ENCODE measurements at regions not wholly inside any gene's neighbourhood (a gene's known extent, or its start where the extent isn't known, plus 50 kb on each side); places are given as distances from the start of the nearest gene placed in this dataset.

DNA sequence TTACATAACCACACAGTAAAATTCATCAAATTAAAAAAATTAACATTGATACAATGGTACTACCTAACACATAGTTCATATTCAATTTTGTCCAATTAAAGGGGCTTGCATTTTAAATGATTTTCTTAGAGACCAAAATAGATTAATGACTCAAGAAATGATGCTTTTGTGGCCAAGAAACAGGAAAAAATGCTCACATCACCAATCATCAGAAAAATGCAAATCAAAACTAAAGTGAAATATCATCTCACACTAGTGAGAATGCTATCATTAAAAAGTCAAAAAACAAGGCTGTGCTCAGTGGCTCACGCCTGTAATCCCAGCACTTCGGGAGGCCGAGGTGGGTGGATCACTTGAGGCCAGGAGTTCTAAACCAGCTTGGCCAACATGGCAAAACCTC, 235.6 kb downstream of the PIK3C3 start:
- Mint-ChIP-seq H3K4me1 (no peaks in the 10 kb centered on the region), H3K36me3 (ENCODE audit: insufficient read depth in 1 of 3, low read depth in 3 of 3) (peaks cover 5 to 13% (median 6%) of the 10 kb centered on the region in 3 experiments; a peak in 6 of 7 replicates), H3K27ac (no peak overlapping the region), H3K4me3 (no peak overlapping the region), H3K27me3 (ENCODE audit: low read depth) (no peaks in the 10 kb centered on the region), H3K9me3 (peaks cover 12 to 18% of the 10 kb centered on the region in 2 experiments)
- Histone ChIP-seq H2BK5ac (ENCODE audit: insufficient read length, low read length) (no peak overlapping the region), H3K4me1 (ENCODE audit: insufficient read depth, low read length) (no peaks in the 10 kb centered on the region), H3K27me3 (ENCODE audit: insufficient read depth, low read length) (no peaks in the 10 kb centered on the region), H3T11ph (ENCODE audit: low read length) (no peak overlapping the region), H2BK12ac (ENCODE audit: insufficient read length, low read depth, low read length) (no peak overlapping the region), H3K9me3 (ENCODE audit: control insufficient read depth, low read depth, low read length) (no peaks in the 10 kb centered on the region), H4K91ac (ENCODE audit: insufficient read length, low read depth, low read length) (no peak overlapping the region), H2BK15ac (ENCODE audit: low read depth, low read length) (no peak overlapping the region), H4K5ac (ENCODE audit: insufficient read length, low read depth, low read length) (no peak overlapping the region), H4K8ac (replicated peaks; ENCODE audit: insufficient read length, low read depth, low read length) (no peak overlapping the region), H2BK120ac (ENCODE audit: low read depth, low read length, poor library complexity, severe bottlenecking) (no peak overlapping the region), H3K23me2 (ENCODE audit: insufficient read length, low read depth, low read length, poor library complexity, severe bottlenecking) (no peaks in the 10 kb centered on the region), H2AK5ac (ENCODE audit: insufficient read length, low read length) (no peak overlapping the region), H3K27ac (ENCODE audit: insufficient read length, low read depth, low read length) (no peak overlapping the region), H4K20me1 (ENCODE audit: control insufficient read depth, insufficient read depth, insufficient read length) (no peaks in the 10 kb centered on the region), H3K4me2 (ENCODE audit: insufficient read depth, insufficient read length, low read length) (no peak overlapping the region), H2BK20ac (ENCODE audit: low read depth, low read length, poor library complexity, severe bottlenecking) (no peak overlapping the region), H3K79me2 (ENCODE audit: insufficient read depth, low read length) (no peaks in the 10 kb centered on the region), H3K4ac (ENCODE audit: low read depth, low read length) (no peak overlapping the region), H3K23ac (ENCODE audit: insufficient read length, low read depth, low read length) (no peak overlapping the region), H3K56ac (ENCODE audit: insufficient read length, low read depth, low read length) (no peak overlapping the region), H3K18ac (ENCODE audit: insufficient read length, low read depth, low read length) (no peak overlapping the region), H3K79me1 (ENCODE audit: insufficient read depth, low read depth, low read length, poor library complexity, severe bottlenecking) (no peaks in the 10 kb centered on the region), H3K14ac (ENCODE audit: insufficient read depth, low read length) (no peak overlapping the region), H3K9ac (ENCODE audit: extremely low read depth, insufficient read length, low read length) (no peak overlapping the region), H2AFZ (ENCODE audit: low read length) (no peak overlapping the region)
- TF ChIP-seq, protein P1, sequence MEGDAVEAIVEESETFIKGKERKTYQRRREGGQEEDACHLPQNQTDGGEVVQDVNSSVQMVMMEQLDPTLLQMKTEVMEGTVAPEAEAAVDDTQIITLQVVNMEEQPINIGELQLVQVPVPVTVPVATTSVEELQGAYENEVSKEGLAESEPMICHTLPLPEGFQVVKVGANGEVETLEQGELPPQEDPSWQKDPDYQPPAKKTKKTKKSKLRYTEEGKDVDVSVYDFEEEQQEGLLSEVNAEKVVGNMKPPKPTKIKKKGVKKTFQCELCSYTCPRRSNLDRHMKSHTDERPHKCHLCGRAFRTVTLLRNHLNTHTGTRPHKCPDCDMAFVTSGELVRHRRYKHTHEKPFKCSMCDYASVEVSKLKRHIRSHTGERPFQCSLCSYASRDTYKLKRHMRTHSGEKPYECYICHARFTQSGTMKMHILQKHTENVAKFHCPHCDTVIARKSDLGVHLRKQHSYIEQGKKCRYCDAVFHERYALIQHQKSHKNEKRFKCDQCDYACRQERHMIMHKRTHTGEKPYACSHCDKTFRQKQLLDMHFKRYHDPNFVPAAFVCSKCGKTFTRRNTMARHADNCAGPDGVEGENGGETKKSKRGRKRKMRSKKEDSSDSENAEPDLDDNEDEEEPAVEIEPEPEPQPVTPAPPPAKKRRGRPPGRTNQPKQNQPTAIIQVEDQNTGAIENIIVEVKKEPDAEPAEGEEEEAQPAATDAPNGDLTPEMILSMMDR (conservative IDR thresholded peaks at IDR 0.05), result no peak
- WGBS (ENCODE audit: extremely low coverage, insufficient read length, low lambda C conversion rate), result no CpG with 5 or more reads among the region's 3 CpGs
- DNase-seq, result no peak
